A549 (cell line): ENCODE measurements at regions not wholly inside any gene's neighbourhood (a gene's known extent, or its start where the extent isn't known, plus 50 kb on each side); places are given as distances from the start of the nearest gene placed in this dataset.

Source experiments
- TF ChIP-seq, protein P1 (sequence below): fragments of 200-600 bp; sonication (generic); IDR thresholded peaks from 2 replicates; pipeline ENCODE4 v1.6.1; 2016; ENCODE audit warnings: antibody characterized with exemption, mild to moderate bottlenecking, moderate library complexity
- TF ChIP-seq, protein P2 (sequence below): fragments of >200 bp; sonication (Bioruptor Twin); formaldehyde crosslinking; IDR thresholded peaks from 3 replicates; pipeline ENCODE4 v1.5.1; 2016

DNA sequence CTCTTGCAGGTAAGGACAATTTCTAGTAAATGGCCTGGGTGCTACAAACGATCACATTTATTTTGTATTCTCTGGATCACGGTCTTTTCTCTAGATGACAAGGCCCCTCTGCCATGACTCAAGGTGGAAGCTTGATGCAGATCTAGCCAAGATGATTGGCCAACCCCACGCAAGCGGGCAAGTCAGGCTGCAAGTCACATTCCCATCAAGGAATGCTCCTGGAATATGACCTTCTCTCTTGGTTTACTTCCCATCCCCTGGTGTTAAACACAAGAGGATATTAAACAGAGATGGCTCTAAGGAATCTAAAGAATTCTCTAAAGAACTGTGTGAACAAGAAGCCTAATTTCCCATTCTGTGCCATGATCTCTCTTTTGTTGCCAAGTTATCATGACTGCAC is 97.3 kb upstream of the SERPINE2 start:
- TF ChIP-seq, protein P1, sequence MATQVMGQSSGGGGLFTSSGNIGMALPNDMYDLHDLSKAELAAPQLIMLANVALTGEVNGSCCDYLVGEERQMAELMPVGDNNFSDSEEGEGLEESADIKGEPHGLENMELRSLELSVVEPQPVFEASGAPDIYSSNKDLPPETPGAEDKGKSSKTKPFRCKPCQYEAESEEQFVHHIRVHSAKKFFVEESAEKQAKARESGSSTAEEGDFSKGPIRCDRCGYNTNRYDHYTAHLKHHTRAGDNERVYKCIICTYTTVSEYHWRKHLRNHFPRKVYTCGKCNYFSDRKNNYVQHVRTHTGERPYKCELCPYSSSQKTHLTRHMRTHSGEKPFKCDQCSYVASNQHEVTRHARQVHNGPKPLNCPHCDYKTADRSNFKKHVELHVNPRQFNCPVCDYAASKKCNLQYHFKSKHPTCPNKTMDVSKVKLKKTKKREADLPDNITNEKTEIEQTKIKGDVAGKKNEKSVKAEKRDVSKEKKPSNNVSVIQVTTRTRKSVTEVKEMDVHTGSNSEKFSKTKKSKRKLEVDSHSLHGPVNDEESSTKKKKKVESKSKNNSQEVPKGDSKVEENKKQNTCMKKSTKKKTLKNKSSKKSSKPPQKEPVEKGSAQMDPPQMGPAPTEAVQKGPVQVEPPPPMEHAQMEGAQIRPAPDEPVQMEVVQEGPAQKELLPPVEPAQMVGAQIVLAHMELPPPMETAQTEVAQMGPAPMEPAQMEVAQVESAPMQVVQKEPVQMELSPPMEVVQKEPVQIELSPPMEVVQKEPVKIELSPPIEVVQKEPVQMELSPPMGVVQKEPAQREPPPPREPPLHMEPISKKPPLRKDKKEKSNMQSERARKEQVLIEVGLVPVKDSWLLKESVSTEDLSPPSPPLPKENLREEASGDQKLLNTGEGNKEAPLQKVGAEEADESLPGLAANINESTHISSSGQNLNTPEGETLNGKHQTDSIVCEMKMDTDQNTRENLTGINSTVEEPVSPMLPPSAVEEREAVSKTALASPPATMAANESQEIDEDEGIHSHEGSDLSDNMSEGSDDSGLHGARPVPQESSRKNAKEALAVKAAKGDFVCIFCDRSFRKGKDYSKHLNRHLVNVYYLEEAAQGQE: no peak
- TF ChIP-seq, protein P2, sequence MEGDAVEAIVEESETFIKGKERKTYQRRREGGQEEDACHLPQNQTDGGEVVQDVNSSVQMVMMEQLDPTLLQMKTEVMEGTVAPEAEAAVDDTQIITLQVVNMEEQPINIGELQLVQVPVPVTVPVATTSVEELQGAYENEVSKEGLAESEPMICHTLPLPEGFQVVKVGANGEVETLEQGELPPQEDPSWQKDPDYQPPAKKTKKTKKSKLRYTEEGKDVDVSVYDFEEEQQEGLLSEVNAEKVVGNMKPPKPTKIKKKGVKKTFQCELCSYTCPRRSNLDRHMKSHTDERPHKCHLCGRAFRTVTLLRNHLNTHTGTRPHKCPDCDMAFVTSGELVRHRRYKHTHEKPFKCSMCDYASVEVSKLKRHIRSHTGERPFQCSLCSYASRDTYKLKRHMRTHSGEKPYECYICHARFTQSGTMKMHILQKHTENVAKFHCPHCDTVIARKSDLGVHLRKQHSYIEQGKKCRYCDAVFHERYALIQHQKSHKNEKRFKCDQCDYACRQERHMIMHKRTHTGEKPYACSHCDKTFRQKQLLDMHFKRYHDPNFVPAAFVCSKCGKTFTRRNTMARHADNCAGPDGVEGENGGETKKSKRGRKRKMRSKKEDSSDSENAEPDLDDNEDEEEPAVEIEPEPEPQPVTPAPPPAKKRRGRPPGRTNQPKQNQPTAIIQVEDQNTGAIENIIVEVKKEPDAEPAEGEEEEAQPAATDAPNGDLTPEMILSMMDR: no peak
